ENCODE measurements at regions not wholly inside any gene's neighbourhood (a gene's known extent, or its start where the extent isn't known, plus 50 kb on each side); places are given as distances from the start of the nearest gene placed in this dataset.

DNA sequence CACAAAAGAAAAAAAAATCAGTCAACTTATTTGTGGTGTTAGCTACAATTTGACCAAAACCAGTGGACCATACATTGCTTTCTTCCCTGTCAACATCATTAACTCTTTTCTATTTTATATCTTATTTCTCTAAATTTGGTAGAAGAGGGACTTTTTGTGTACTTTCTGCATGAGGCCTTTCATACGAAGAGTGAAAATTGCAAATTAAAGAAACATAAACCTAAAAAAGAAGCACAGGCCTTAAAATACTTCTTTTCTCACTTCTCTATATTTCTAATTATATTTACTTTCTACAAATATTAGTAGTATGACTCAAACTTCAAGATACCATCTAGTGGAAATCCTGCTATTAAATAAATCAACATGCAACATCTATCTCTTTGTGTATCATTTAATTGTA, 1073.4 kb upstream of the ZEB2 start:
- DNase-seq, result no peak
- intact Hi-C loops (cut with micrococcal nuclease; ENCODE audit: unreplicated experiment), result loop anchor here (2.0 to 5.0 kb wide), 2 partner anchors 92 to 159 kb away; no protein-coding TSS in a partner anchor
- H3K36me3 ChIP-seq (ENCODE audit: low read depth), result no peaks in the 10 kb centered on the region
- no peak overlapping the region for H3K27ac ChIP-seq
- TF ChIP-seq, protein P1, sequence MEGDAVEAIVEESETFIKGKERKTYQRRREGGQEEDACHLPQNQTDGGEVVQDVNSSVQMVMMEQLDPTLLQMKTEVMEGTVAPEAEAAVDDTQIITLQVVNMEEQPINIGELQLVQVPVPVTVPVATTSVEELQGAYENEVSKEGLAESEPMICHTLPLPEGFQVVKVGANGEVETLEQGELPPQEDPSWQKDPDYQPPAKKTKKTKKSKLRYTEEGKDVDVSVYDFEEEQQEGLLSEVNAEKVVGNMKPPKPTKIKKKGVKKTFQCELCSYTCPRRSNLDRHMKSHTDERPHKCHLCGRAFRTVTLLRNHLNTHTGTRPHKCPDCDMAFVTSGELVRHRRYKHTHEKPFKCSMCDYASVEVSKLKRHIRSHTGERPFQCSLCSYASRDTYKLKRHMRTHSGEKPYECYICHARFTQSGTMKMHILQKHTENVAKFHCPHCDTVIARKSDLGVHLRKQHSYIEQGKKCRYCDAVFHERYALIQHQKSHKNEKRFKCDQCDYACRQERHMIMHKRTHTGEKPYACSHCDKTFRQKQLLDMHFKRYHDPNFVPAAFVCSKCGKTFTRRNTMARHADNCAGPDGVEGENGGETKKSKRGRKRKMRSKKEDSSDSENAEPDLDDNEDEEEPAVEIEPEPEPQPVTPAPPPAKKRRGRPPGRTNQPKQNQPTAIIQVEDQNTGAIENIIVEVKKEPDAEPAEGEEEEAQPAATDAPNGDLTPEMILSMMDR (conservative IDR thresholded peaks at IDR 0.05), result no peak
- TF ChIP-seq EZH2 (IDR thresholded peaks at IDR 0.05; ENCODE audit: low read depth), result no peak
- ChIA-PET CTCF (no interaction called here), POLR2A (ENCODE audit: unreplicated experiment) (interaction anchor here (0.5 kb wide), 1 partner anchor 112 kb away, joined by 3 read pairs; no protein-coding TSS in a partner anchor)
- H3K4me3 ChIP-seq, result no peak overlapping the region
- H3K9me2 ChIP-seq (ENCODE audit: insufficient read depth), result no peaks in the 10 kb centered on the region
- no peaks in the 10 kb centered on the region for H3K27me3 ChIP-seq (ENCODE audit: insufficient read depth, low read depth)
- H2AFZ ChIP-seq, result no peak overlapping the region
- H3K9me3 ChIP-seq (ENCODE audit: insufficient read depth, low read depth), result peaks cover 5% of the 10 kb centered on the region; the same call in 1 of the 2 replicates
- H3K79me2 ChIP-seq (ENCODE audit: low read depth), result no peaks in the 10 kb centered on the region
- BruUV-seq (replicated peaks), result no TSS peak
- no peak overlapping the region for H3K4me2 ChIP-seq
- H3F3A ChIP-seq (ENCODE audit: insufficient read depth, low read depth), result no peaks in the 10 kb centered on the region
- H3K4me1 ChIP-seq (replicated peaks; ENCODE audit: insufficient read depth), result peaks cover 17% of the 10 kb centered on the region
- H4K20me1 ChIP-seq (ENCODE audit: insufficient read depth), result no peaks in the 10 kb centered on the region

DNA sequence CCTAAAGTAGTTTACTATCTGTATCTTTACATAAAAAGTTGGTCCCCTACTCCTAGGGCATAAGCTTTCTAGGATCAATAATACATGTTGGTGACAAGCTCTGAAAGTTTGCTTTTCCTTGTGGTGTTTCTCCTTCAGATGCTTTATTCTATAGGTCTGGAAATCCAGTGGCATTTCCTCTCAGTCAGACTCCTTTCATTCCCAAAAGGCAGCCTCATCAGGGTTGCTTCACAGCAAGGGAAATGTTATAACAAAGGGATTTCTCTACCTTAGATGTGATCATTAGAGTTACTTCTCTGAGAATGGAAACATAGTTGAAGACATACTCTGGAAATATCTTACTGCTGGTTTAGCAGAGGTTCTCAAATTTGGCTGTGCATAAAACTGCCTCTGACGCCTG, 1072.4 kb upstream of the ZEB2 start:
- Histone ChIP-seq H3K27ac (no peak overlapping the region), H3K36me3 (ENCODE audit: low read depth) (no peaks in the 10 kb centered on the region), H2AFZ (no peak overlapping the region)

DNA sequence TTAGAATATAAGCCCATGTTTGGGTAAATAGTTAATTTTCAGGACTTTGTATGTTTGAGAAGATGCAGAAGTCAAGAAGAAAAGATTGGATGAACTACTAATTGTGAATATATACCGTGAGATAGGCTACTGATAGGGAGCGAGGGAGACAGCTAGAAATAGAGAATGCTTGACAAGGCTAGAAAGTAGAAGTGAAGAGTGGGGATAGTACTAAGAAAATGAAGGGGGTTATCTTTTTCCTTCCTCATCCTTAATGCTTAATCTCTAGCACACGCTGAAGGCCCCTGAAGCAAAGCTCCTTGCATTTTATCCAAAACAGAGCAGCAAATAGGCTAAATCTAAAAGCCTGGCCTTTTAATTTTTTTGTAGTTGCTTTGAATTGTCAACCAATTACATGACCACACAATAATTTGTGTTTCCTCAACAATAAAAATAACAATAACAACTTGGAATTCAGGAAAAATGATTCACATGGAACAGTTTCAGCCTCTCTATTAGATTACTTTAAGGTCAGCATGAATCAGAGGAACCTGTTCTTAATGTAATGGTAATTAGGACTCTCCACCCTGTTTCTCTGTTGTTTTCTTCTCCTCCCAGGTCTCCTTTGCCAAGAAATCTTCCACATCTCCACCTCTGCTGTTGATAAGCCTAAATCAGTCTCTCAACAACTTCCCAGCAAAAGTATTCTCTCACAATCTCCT, 1071.3 kb upstream of the ZEB2 start:
- peaks cover 17% of the 10 kb centered on the region for H3K4me1 ChIP-seq (replicated peaks; ENCODE audit: insufficient read depth)
- no peak for DNase-seq
- H3F3A ChIP-seq (ENCODE audit: insufficient read depth, low read depth), result no peaks in the 10 kb centered on the region
- no peak overlapping the region for H3K4me2 ChIP-seq
- no peaks in the 10 kb centered on the region for H3K27me3 ChIP-seq (ENCODE audit: insufficient read depth, low read depth)
- no peaks in the 10 kb centered on the region for H3K79me2 ChIP-seq (ENCODE audit: low read depth)
- H2AFZ ChIP-seq, result no peak overlapping the region
- no peak overlapping the region for H3K27ac ChIP-seq
- CTCF ChIA-PET, result interaction anchor here (0.7 kb wide), 1 partner anchor 929 kb away, joined by 5 read pairs; no protein-coding TSS in a partner anchor
- no peak overlapping the region for H3K4me3 ChIP-seq
- no peaks in the 10 kb centered on the region for H3K36me3 ChIP-seq (ENCODE audit: low read depth)
- H4K20me1 ChIP-seq (ENCODE audit: insufficient read depth), result no peaks in the 10 kb centered on the region
- intact Hi-C loops (cut with micrococcal nuclease; ENCODE audit: unreplicated experiment), result loop anchor here (5.0 kb wide), 1 partner anchor 161 kb away; no protein-coding TSS in a partner anchor
- no peaks in the 10 kb centered on the region; the same call in 1 of the 2 replicates for H3K9me2 ChIP-seq (ENCODE audit: insufficient read depth)
- POLR2A ChIA-PET (ENCODE audit: unreplicated experiment), result no interaction called here
- no peak for TF ChIP-seq EZH2 (IDR thresholded peaks at IDR 0.05; ENCODE audit: low read depth)
- TF ChIP-seq, protein P1 (conservative IDR thresholded peaks at IDR 0.05), result no peak
- H3K9me3 ChIP-seq (ENCODE audit: insufficient read depth, low read depth), result peaks cover 5% of the 10 kb centered on the region; the same call in 1 of the 2 replicates
- no TSS peak for BruUV-seq (replicated peaks)

More for the DNA sequence above, 1072.4 kb upstream of the ZEB2 start:
- POLR2A ChIA-PET (ENCODE audit: unreplicated experiment), result no interaction called here
- intact Hi-C loops (cut with micrococcal nuclease; ENCODE audit: unreplicated experiment), result loop anchor here (2.0 to 5.0 kb wide), 2 partner anchors 92 to 160 kb away; no protein-coding TSS in a partner anchor
- peaks cover 17% of the 10 kb centered on the region for H3K4me1 ChIP-seq (replicated peaks; ENCODE audit: insufficient read depth)
- CTCF ChIA-PET, result no interaction called here
- peaks cover 5% of the 10 kb centered on the region; the same call in 1 of the 2 replicates for H3K9me3 ChIP-seq (ENCODE audit: insufficient read depth, low read depth)
- H3K4me3 ChIP-seq, result no peak overlapping the region
- no peak overlapping the region for H3K4me2 ChIP-seq
- TF ChIP-seq, protein P1 (conservative IDR thresholded peaks at IDR 0.05), result no peak
- TF ChIP-seq EZH2 (IDR thresholded peaks at IDR 0.05; ENCODE audit: low read depth), result no peak
- H3K9me2 ChIP-seq (ENCODE audit: insufficient read depth), result no peaks in the 10 kb centered on the region
- H3F3A ChIP-seq (ENCODE audit: insufficient read depth, low read depth), result no peaks in the 10 kb centered on the region
- no peak for DNase-seq
- no peaks in the 10 kb centered on the region for H3K79me2 ChIP-seq (ENCODE audit: low read depth)
- H4K20me1 ChIP-seq (ENCODE audit: insufficient read depth), result no peaks in the 10 kb centered on the region
- H3K27me3 ChIP-seq (ENCODE audit: insufficient read depth, low read depth), result no peaks in the 10 kb centered on the region
- no TSS peak for BruUV-seq (replicated peaks)
